ENCODE measurements at regions not wholly inside any gene's neighbourhood (a gene's known extent, or its start where the extent isn't known, plus 50 kb on each side); places are given as distances from the start of the nearest gene placed in this dataset.

DNA sequence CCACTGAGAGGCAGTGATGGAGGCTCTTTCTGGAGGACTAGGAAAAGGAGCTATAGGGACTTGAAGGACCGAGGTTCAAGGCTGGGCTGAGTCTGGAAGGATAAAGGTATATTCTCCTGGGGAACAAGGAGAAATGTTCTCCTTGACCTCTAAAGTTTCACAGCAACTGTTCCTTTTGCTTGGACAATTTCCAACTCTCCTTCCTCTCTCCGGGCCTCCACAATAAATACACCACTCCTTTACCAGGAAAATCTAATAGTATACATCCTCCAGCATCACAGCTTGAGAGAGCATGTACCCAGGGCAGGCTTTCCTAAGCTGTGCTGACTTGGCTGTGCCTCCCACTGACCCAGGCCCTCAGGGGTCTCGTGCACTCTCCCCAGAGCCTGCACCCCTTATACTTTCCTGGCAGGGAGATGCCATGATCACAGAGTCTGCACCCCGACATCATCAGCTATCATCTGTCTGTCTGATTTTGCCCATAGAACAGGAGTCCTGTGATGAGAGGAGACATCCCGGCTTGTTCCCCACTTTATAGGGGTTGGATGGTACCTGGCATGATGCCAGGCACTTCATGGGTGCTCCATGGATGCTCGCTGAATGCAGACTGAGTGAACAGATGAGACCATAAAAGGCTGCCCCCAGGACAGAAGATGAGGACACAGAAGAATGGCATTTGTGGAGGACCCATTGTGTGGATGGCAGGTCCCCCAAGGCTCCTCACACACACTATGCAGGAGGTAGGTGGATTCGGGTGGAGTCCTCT, 582.6 kb upstream of the CDH5 start:
- Histone ChIP-seq H3K23me2 (ENCODE audit: low read depth, low read length) (no peaks in the 10 kb centered on the region), H4K20me1 (replicated peaks in 1 of 2; ENCODE audit: control insufficient read depth in 1 of 2, insufficient read depth in 2 of 2, low read length in 2 of 2) (no peaks in the 10 kb centered on the region), H3K27ac (ENCODE audit: low read depth, low read length) (no peak overlapping the region), H3K9me3 (ENCODE audit: insufficient read depth in 2 of 2, low read depth in 1 of 2, low read length in 1 of 2) (0 out of 4 replicates have a peak, but pooled peaks cover 0 to 4% of the 10 kb centered on the region in 2 experiments), H3K18ac (ENCODE audit: extremely low read depth, low read length) (no peak overlapping the region), H4K5ac (ENCODE audit: insufficient read length, low read depth, low read length) (no peak overlapping the region), H4K91ac (replicated peaks; ENCODE audit: insufficient read length, low read length) (no peak overlapping the region), H3K4me1 (replicated peaks in 1 of 4; ENCODE audit: control insufficient read depth in 3 of 4, insufficient read depth in 4 of 4, low read length in 3 of 4) (no peaks in the 10 kb centered on the region), H3K23ac (ENCODE audit: insufficient read length) (no peak overlapping the region), H2BK5ac (ENCODE audit: low read depth, low read length) (no peak overlapping the region), H2AK5ac (ENCODE audit: low read depth, low read length) (no peak overlapping the region), H3K79me2 (ENCODE audit: control insufficient read depth in 1 of 2, insufficient read depth in 2 of 2, low read length in 2 of 2) (no peaks in the 10 kb centered on the region), H3K56ac (replicated peaks; ENCODE audit: insufficient read length, low read depth, low read length) (no peak overlapping the region), H3K4me3 (ENCODE audit: extremely low read depth in 1 of 4, insufficient read depth in 2 of 4, low read depth in 3 of 4, low read length in 4 of 4) (no peak overlapping the region), H3K9ac (replicated peaks in 1 of 4; ENCODE audit: extremely low read depth in 1 of 4, low read depth in 3 of 4, low read length in 3 of 4) (no peak overlapping the region), H3K36me3 (ENCODE audit: control insufficient read depth in 2 of 4, insufficient read depth in 4 of 4, low read length in 3 of 4) (no peaks in the 10 kb centered on the region), H3K4ac (replicated peaks; ENCODE audit: insufficient read length, low read depth, low read length) (no peak overlapping the region), H2BK120ac (replicated peaks; ENCODE audit: low read depth, low read length) (no peak overlapping the region), H2BK12ac (ENCODE audit: low read depth, low read length) (no peak overlapping the region), H4K8ac (ENCODE audit: extremely low read depth, insufficient read depth, low read length) (no peak overlapping the region), H3K14ac (ENCODE audit: insufficient read length) (no peak overlapping the region), H3K4me2 (ENCODE audit: insufficient read depth in 1 of 2, low read depth in 2 of 2, low read length in 2 of 2) (no peak overlapping the region), H2BK20ac (ENCODE audit: low read length) (no peak overlapping the region), H3K79me1 (ENCODE audit: low read depth, low read length) (no peaks in the 10 kb centered on the region), H2BK15ac (ENCODE audit: low read length) (no peak overlapping the region), H2AFZ (ENCODE audit: low read length) (no peak overlapping the region), H3K27me3 (replicated peaks in 1 of 4; ENCODE audit: control insufficient read depth in 3 of 4, extremely low read depth in 1 of 4, insufficient read depth in 3 of 4, low read length in 3 of 4) (no peaks in the 10 kb centered on the region)
- peak in 1 of 2 experiments; percentile 14 for DNase-seq (ENCODE audit: low read depth in 1 of 2, low spot score in 2 of 2)
- WGBS, 2 experiments (ENCODE audit: extremely low coverage in 1 of 2, insufficient coverage in 1 of 2, insufficient read length in 1 of 2, insufficient replicate concordance in 2 of 2, low coverage in 1 of 2, low lambda C conversion rate in 2 of 2, missing lambda C conversion rate in 1 of 2) = 82% methylated on average over 7 of the region's 7 CpGs; no CpG with 5 or more reads in 1 of the 2 experiments
- CTCF ChIA-PET (ENCODE audit: partially characterized antibody) = interaction anchor here (0.9 kb wide), 1 partner anchor 31 kb away, joined by 3 read pairs; no protein-coding TSS in a partner anchor
- TF ChIP-seq CHD1 (IDR thresholded peaks at IDR 0.05; ENCODE audit: low read depth, low read length) = no peak
- TF ChIP-seq, protein P1, sequence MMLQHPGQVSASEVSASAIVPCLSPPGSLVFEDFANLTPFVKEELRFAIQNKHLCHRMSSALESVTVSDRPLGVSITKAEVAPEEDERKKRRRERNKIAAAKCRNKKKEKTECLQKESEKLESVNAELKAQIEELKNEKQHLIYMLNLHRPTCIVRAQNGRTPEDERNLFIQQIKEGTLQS (IDR thresholded peaks at IDR 0.05; ENCODE audit: insufficient read depth, low read depth, low read length) = no peak
- no peak for TF ChIP-seq RNF2 (IDR thresholded peaks at IDR 0.05; ENCODE audit: borderline replicate concordance, low read depth, low read length, missing control alignments, poor library complexity, severe bottlenecking)
- no peak for TF ChIP-seq TAF1 (IDR thresholded peaks at IDR 0.05; ENCODE audit: low read depth, low read length)
- no peak for TF ChIP-seq RFX5 (IDR thresholded peaks at IDR 0.05; ENCODE audit: borderline replicate concordance, low read depth, low read length)
- TF ChIP-seq SAP30 (IDR thresholded peaks at IDR 0.05; ENCODE audit: insufficient read depth, insufficient replicate concordance, low read length) = no peak
- TF ChIP-seq EGR1 (IDR thresholded peaks at IDR 0.05; ENCODE audit: borderline replicate concordance, low read depth, low read length) = no peak
- TF ChIP-seq PHF8 (conservative IDR thresholded peaks at IDR 0.05; ENCODE audit: low read depth, low read length) = no peak
- no peak for TF ChIP-seq EZH2 (IDR thresholded peaks at IDR 0.05; ENCODE audit: low read depth, low read length, severe bottlenecking)
- no peak for TF ChIP-seq EP300 (IDR thresholded peaks at IDR 0.05; ENCODE audit: borderline replicate concordance in 1 of 2, low read depth in 2 of 2, low read length in 2 of 2)
- POLR2A ChIA-PET (ENCODE audit: partially characterized antibody) = interaction anchor here (1.0 kb wide), 1 partner anchor 11 kb away, joined by 3 read pairs; no protein-coding TSS in a partner anchor
- no peak for FAIRE-seq

All from H1 (cell line).